ENCODE measurements at regions not wholly inside any gene's neighbourhood (a gene's known extent, or its start where the extent isn't known, plus 50 kb on each side); places are given as distances from the start of the nearest gene placed in this dataset.
A peak's percentile ranks its signal among the peaks of the same experiment; 100 is the strongest.

DNA sequence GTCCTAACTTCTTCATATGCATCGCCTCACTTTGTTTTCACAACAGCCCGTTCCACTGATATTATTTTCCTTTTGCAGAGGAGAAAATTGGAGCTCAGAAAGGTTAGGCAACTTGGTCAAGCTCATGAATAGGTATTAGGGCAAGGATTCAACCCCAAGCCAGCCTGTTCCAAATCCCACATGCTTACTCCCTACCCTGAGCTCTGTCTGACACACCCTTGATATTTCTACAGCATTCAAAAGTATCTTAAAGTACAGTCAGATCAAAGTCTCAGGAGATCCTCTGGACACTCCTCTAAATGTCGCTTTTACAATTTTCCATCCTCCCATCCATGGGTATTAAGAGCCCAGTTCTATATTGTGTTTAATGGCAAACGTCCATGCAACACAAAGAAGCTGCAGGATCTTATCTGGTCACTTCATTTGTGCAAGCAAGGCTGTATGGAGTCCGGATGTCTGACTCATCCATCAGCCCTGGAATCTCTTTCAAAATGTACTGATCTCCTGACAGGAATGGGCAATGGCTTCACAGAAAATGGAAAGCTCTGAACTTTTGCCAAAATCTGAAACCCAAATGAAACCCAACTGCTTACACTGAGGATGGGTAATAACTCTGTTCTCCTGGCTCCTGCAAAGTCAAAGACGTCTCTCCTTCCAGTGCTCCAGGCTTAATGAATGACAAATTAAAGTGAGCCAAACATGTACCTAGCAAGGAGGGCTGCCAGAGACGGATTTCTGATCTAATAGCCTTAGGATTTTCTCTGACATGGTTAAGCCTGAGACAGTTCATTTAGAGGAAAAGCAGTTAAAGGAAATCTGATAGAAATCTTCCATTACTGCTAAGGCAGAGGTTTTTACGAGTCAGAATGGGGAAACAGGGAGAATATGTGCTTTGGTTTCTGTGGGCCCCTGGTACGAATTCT lies 230.9 kb upstream of the RORA start:
- no peak overlapping the region for H3K4me3 ChIP-seq
- no peaks in the 10 kb centered on the region for H3K9me3 ChIP-seq
- no peak for DNase-seq
- WGBS, 2 donors = 46 to 47% methylated on average over 9 of the region's 9 CpGs
- no peak overlapping the region for H3K27ac ChIP-seq
- peak in 1 of 8 donors; percentile 41 for ATAC-seq
- no peaks in the 10 kb centered on the region for H3K4me1 ChIP-seq
- no peaks in the 10 kb centered on the region for H3K36me3 ChIP-seq
- intact Hi-C loops (cut with DNase I) = loop anchor here in 1 of 10 donors (10.0 kb wide), 1 partner anchor 65 kb away; no protein-coding TSS in a partner anchor
- H3K27me3 ChIP-seq = peaks cover 0 to 33% (median 8%) of the 10 kb centered on the region in 7 donors
- TF ChIP-seq, protein P1, sequence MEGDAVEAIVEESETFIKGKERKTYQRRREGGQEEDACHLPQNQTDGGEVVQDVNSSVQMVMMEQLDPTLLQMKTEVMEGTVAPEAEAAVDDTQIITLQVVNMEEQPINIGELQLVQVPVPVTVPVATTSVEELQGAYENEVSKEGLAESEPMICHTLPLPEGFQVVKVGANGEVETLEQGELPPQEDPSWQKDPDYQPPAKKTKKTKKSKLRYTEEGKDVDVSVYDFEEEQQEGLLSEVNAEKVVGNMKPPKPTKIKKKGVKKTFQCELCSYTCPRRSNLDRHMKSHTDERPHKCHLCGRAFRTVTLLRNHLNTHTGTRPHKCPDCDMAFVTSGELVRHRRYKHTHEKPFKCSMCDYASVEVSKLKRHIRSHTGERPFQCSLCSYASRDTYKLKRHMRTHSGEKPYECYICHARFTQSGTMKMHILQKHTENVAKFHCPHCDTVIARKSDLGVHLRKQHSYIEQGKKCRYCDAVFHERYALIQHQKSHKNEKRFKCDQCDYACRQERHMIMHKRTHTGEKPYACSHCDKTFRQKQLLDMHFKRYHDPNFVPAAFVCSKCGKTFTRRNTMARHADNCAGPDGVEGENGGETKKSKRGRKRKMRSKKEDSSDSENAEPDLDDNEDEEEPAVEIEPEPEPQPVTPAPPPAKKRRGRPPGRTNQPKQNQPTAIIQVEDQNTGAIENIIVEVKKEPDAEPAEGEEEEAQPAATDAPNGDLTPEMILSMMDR (IDR thresholded peaks at IDR 0.05) = no peak

DNA sequence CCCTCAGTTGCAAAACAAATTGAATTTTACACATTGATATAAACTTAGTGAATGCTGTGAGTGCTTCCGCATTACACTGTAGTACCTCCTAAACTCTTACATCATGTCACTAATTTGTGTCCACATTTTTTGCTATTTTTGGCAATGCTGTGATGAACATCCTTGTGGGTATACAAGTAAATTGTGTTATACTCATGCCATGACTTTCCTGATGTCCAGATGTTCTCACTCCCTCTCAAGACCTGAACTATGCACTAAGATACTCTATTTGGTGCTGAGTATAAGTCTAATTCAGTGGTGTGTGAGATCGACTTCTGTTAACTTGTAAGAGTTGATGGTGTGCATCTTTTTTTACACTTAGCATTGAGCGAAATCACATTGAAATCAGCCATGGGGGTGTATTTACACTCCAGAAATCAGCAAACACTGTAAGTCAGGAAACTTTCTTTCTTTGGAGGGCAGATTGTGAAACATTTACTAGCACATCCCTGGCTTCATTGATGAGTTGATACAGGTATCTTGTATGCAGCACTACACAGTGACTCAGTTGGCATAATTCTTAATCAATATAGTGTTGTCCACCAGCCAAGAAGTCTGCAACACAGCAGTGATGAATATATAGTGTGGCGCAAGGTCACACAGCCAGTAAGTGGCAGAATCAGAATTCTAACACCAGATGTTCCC lies 228.1 kb upstream of the RORA start:
- TF ChIP-seq, protein P1 (IDR thresholded peaks at IDR 0.05) = no peak
- Histone ChIP-seq H3K9me3 (peaks cover 0 to 6% (median 0%) of the 10 kb centered on the region in 11 donors), H3K27ac (no peak overlapping the region), H3K4me3 (no peak overlapping the region), H3K4me1 (no peaks in the 10 kb centered on the region), H3K36me3 (no peaks in the 10 kb centered on the region), H3K27me3 (peaks cover 0 to 30% (median 6%) of the 10 kb centered on the region in 7 donors)
- intact Hi-C loops (cut with DNase I) = loop anchor here in 1 of 10 donors (10.0 kb wide), 1 partner anchor 62 kb away; no protein-coding TSS in a partner anchor
- no peak for ATAC-seq
- no peak for DNase-seq
- WGBS, 2 donors = 92 to 93% methylated on average over 4 of the region's 4 CpGs

DNA sequence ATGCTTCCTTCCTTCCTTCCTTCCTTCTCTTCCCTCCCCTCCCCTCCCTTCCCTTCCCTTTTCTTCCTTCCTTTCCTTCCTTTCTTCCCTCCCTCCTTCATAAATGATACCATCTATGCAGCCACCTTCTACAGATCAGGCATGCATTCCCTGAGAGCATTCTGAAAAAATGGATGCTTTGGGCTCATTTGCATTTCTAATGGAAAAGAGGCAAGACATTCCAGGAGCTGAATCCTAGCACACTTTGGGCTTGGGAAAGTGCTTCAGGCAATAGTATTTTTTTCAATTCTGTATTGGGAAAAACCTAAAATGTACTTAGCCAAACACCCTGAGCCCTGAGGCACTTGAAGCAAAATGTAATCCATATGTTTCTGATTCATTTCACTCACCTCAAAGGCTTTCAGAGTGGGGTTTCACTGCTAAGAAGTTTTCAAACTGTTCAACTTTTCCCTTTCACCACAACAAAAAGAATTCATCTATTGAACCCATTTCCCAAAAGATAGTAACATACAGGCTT lies 220.1 kb upstream of the RORA start:
- no peaks in the 10 kb centered on the region for H3K36me3 ChIP-seq

DNA sequence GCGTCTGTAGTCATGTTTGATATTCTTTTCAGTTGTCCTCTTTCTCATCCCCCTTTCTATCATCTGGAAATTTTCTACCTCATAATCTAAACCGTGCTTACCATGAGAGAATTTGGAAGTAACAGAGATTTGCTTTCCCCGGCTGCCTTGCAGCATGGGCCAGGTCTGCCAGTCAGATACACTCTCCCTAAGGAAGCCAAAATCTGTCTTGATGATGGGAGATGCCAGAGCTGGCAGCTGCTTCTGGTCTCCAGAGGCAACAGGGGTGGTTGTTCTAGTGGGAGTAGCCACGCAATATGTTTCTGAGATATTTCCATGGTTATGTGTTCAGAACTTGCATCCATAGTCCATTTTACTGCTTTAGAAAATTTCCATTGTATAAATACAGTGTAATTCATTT lies 218.9 kb upstream of the RORA start:
- H3K27ac ChIP-seq = no peak overlapping the region
- peaks cover 0 to 21% (median 0%) of the 10 kb centered on the region in 7 donors for H3K27me3 ChIP-seq
- TF ChIP-seq, protein P1 (IDR thresholded peaks at IDR 0.05) = no peak
- intact Hi-C loops (cut with DNase I) = no loop called here
- H3K9me3 ChIP-seq = peaks cover 0 to 11% (median 3%) of the 10 kb centered on the region in 11 donors
- WGBS, 2 donors = 67 to 68% methylated on average over 4 of the region's 4 CpGs
- H3K4me1 ChIP-seq = no peaks in the 10 kb centered on the region
- H3K4me3 ChIP-seq = no peak overlapping the region
- H3K36me3 ChIP-seq = no peaks in the 10 kb centered on the region
- ATAC-seq (no peak), DNase-seq (no peak)

More for the DNA sequence above, 220.1 kb upstream of the RORA start:
- intact Hi-C loops (cut with DNase I) = no loop called here
- Histone ChIP-seq H3K4me1 (no peaks in the 10 kb centered on the region), H3K4me3 (no peak overlapping the region), H3K27me3 (peaks cover 0 to 14% (median 0%) of the 10 kb centered on the region in 7 donors), H3K27ac (no peak overlapping the region), H3K9me3 (peaks cover 0 to 13% (median 3%) of the 10 kb centered on the region in 11 donors)
- ATAC-seq (no peak), DNase-seq (no peak)
- TF ChIP-seq, protein P1 (IDR thresholded peaks at IDR 0.05) = no peak

Data from heart right ventricle (tissue), 16 donors.